SHP77 (cell line): ENCODE measurements at regions not wholly inside any gene's neighbourhood (a gene's known extent, or its start where the extent isn't known, plus 50 kb on each side); places are given as distances from the start of the nearest gene placed in this dataset.
A peak's percentile ranks its signal among the peaks of the same experiment; 100 is the strongest.
"Not testable (repeated sequence)": the region's sequence is repeated elsewhere in the genome, so short reads cannot be mapped to it uniquely, and the experiment has no call there.

ENCODE experiments used
- DNase-seq, 2 experiments: peaks; one replicate each; lab custom pipeline; 2025; lab: John Stamatoyannopoulos, UW

DNA sequence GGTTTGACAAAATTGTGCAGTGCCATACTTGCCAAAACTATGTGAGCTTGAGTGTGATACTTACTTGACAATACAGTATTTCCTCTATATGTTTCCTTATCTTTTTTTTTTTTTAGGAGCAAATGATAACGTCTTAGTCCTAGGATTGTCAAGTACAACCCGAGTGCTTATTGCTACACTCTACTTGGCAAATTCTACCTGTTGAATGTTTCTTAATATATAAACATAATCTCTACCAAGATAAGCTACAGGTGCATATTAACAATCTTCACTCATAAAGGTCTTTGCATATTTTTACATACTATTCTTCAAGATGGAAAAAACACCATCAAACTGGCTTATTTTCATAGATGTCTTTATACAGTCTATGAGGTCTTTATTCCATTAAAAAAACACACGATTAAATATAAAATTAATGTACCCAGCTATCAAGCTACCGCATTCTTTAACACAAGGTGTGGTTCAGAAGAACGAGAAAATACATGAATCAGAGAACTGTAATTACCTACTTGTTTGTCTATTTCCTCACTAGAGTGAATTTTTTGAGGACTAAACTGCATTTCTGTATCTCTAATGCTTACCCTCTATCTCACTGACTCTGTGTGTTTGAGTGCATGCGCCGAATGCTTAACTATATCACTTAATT lies 76.1 kb upstream of the PDSS1 start:
- no peak for DNase-seq

DNA sequence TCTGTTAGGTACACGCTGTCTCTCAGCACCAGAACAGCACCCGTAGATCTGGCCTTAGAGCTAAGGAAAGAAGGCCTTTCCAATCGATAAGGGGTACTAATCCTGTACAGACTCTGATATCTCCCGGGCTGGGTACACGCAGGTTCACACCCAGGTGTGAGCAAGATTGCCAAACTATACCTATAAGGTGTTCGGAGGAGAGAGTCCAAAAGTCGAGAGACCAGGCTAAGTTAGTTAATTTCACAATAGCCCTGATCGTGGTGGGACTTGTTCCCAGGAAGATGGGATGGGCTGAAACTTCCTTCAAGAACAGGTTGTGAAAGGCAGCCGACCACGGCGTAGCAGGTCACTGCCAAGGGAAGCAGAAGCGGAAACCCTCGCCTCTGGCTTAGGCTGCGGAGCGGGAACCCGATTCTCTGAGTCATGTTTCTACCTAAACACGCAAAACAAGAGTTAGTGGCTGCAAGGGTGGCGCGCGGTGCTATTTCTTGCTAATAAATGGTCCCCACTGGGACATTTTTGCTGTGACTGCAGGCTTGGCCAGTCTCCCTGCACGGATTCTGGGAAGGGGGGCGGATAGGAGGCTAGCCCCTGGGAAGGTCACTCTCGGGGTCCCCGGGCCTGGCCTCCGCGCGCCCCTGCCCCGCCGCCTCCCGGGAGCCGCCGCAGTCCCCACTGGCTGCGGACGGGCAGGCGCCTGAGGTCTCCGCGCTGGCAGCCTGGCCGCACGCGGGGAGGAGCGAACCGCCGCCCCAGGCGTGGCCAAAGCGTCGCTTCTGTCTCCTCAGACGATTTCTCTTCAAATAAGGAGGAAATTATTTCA lies 75.4 kb upstream of the PDSS1 start:
- no peak for DNase-seq

DNA sequence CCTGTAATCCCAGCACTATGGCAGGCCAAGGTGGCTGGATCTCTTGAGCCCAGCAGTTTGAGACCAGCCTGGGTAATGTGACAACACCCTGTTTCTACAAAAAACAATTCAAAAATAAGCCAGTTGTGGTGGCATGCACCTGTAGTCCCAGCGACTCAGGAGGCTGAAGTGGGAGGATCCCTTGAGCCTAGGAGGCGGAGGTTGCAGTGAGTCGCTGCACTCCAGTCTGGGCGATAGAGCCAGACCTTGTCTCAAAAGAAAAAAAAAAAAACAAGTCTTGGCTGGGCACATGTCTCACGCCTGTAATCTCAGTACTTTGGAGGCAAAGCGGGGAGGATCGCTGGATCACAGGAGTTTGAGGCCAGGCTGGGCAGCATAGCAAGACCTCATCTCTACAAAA lies 74.6 kb upstream of the PDSS1 start:
- no peak for DNase-seq

DNA sequence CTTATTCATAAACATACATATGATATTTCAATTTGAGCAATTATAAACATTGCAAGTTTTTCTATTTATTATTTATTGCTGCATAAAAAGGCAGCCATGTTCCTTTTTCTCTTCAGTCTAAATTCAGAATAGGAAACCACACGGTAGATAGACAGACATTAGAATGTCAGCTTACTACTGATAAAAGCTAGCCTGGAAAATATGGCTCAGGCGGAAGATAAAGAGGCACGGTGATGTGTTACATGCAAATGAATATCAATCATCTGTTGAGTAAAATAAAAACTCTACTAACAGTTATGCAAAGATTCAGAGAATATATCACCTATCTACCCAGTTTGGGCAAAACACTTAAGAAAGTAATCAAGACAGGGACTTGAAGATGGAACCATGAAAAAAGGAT lies 73.5 kb upstream of the PDSS1 start:
- DNase-seq: no peak

DNA sequence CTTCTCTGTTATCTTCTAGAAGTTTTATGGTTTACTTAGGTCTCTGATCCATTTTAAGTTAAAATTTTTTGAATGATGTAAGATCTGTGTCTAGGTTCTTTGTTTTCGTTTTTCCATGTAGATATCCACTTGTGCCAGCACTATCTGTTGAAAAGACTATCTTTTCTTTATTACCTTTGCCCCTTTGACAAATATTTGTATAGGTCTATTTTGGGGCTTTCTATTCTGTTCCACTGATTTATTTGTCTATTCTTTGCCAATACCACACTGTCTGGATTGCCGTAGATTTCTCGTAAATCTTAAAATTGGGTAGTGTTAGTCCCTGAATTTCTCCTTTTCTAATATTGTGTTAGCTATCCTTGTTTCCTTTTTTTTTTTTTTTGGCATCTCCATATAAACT lies 71.4 kb upstream of the PDSS1 start:
- no peak for DNase-seq

DNA sequence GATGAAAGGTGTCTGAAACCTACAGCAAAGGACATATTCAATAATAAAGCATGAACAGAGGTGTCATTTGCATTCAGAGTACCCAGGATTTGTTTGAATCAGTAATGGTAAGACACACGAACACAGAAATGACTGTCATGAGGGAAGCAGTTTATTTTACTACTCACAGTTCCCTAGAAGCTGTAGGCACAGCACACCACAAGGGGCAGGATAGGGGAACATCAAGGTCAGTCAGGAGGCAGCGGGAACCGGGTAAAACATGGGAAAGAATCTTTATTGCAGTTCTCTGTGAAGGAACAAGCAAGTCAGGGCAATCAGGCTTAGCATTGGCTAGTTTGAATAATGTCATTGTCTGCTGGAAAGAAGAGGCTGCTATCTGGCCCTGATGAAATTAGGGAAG lies 70.2 kb upstream of the PDSS1 start:
- peak in 1 of 2 experiments; percentile 17 for DNase-seq

DNA sequence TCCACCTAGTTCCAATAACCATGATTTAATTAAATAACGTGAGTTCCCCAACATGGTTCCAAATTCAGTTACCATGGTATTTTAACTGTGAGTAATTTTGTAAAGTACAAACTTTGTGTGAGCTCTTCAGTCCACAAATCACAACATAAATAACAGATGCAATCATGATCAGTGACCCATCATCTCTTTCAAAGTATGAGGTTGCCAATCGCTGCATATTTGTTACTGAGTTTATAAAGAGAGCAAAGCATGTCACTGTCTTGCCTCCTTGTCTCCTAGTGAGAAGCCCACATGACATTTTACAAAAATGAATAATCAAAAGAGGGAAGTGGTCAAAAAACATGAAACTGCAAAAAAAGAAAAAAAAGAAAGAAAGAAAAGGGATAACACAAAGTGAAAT lies 69.1 kb upstream of the PDSS1 start:
- no peak for DNase-seq

DNA sequence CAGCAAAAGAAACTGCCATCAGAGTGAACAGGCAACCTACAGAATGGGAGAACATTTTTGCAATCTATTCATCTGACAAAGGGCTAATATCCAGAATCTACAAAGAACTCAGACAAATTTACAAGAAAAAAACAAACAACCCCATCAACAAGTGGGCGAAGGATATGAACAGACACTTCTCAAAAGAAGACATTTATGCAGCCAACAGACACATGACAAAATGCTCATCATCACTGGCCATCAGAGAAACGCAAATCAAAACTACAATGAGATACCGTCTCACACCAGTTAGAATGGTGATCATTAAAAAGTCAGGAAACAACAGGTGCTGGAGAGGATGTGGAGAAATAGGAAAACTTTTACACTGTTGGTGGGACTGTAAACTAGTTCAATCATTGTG lies 65.3 kb upstream of the PDSS1 start:
- DNase-seq: not testable (repeated sequence)

DNA sequence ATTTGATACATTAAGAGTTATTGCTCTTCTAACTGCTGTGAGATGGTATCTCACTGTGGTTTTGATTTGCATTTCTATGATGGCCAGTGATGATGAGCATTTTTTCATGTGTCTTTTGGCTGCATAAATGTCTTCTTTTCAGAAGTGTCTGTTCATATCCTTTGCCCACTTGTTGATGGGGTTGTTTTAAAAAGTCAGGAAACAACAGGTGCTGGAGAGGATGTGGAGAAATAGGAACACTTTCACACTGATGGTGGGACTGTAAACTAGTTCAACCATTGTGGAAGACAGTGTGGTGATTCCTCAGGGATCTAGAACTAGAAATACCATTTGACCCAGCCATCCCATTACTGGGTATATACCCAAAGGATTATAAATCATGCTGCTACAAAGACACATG lies 63.4 kb upstream of the PDSS1 start:
- not testable (repeated sequence) for DNase-seq

DNA sequence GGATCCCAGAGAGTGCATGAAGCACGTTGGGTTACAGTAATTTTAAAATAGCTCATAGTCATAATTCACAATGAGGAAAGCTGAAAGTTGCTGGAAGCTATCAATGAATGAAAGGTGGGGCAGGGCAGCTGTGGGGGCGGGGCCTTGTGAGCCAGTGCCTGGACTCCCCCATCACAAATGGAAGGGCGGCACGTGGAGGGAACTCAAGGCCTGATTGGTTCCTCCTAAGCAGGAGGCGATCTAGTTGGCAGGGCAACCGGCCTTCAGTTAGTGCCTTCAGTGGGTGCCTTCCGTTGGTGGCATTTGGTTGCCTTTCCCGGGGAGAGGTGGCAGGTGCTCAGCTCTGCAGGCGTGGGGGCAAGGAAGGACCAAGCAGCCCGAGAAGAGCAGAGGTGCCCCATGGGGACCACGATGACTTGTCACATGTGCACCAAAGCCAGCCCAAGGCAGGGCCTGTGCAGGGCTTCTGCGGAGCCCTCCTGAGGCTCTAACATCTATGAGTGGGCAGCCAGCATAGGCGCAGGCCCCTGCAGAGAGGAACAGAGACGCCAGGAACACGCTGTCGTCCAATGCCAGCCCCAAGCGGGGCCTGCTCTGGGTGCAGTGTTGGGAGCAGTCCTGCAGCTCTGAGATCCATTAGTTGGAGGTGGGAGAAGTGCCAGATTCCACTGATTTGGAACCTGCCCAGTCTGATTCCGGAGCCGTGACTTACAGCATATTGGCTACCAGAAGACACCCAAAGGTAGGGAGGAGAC lies 59.8 kb upstream of the PDSS1 start:
- no peak for DNase-seq

DNA sequence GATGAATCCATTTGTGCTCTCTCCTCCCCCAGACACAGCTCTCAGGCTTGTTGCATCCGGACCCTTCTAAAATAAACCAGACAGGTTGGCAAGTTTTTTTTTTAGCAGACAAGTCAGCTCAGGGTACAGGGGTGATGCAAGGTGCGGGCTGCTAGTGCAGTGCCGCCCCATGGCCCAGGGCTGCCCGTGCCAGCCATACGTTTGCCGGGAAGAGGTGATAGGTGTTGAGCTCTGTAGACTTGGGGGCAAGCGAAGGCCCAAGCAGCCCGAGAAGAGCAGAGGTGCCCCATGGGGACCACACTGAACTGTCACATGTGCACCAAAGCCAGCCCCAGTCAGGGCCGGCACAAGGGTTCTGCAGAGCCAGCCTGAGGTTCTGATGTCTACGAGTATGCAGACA lies 57.1 kb upstream of the PDSS1 start:
- no peak for DNase-seq

DNA sequence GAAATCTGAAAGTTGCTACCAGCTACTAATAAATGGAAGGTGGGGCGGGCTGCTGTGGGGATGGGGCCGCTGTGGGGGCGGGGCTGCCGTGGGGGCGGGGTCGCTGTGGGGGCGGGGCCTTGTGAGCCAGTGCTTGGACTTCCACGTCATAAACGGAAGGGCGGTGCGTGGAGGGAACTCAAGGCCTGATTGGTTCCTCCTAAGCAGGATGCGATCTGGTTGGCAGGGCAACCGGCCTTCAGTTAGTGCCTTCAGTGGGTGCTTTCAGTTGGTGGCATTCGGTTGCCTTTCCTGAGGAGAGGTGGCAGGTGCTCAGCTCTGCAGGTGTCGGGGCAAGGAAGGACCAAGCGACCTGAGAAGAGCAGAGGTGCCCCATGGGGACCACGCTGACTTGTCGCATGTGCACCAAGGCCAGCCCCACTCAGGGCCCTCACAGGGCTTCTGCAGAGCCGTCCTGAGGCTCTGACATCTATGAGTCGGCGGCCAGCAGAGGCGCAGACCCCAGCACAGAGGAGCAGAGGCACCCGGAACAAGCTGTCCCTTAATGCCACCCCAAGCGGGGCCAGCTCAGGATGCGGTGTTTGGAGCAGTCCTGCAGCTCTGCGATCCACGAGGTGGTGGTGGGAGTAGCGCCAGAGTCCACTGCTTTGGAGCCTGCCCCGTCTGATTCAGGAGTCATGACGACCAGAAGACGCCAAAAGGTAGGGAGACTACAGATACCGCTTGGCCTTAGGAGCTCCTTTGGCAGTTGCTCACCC lies 54.4 kb upstream of the PDSS1 start:
- DNase-seq: no peak

DNA sequence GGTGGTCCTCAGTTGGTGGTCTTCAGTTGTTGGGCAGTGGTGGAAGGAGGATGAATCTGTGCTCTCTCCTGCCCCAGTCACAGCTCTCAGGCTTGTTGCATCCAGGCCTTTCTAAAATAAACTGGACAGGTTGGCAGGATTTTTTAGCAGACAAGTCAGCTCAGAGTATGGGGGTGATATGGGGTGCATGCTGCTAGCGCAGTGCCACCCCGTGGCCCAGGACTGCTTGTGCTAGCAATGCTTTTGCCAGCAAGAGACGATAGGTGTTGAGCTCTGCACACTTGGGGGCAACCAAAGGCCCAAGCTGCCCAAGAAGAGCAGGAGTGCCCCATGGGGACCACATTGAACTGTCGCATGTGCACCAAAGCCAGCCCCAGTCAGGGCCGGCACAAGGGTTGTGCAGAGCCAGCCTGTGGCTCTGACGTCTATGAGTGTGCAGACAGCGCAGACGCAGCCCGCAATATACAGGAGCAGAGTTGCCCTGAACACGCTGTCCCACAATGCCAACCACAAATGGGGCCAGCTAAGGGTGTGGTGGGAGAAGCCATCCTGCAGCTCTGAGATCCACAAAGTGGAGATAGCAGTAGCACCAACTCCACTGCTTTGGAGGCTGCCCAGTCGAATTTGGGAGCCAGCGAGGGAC lies 49.8 kb upstream of the PDSS1 start:
- DNase-seq: no peak
